KMS-11 (cell line): ENCODE measurements at regions not wholly inside any gene's neighbourhood (a gene's known extent, or its start where the extent isn't known, plus 50 kb on each side); places are given as distances from the start of the nearest gene placed in this dataset.
"Not testable (repeated sequence)": the region's sequence is repeated elsewhere in the genome, so short reads cannot be mapped to it uniquely, and the experiment has no call there.

Experiments
- H2AFZ ChIP-seq: fragments of 200-600 bp; sonication (generic); 2 replicates; pipeline ENCODE4 v1.6.1; 2016; ENCODE audit warnings: antibody characterized with exemption, mixed run types, low read depth
- H3K27ac ChIP-seq: fragments of 200-600 bp; sonication (generic); 2 replicates; pipeline ENCODE4 v1.6.1; 2016; ENCODE audit warnings: mild to moderate bottlenecking, mixed run types
- H3K27me3 ChIP-seq: fragments of 200-600 bp; sonication (generic); 2 replicates; pipeline ENCODE4 v1.6.1; 2017; ENCODE audit warnings: mild to moderate bottlenecking, low read depth, mixed run types, moderate library complexity; ENCODE audit not compliant: insufficient read depth
- H3K36me3 ChIP-seq: fragments of 200-600 bp; sonication (generic); 2 replicates; pipeline ENCODE4 v1.6.1; 2017; ENCODE audit warnings: mild to moderate bottlenecking, mixed run types; ENCODE audit not compliant: insufficient read depth
- H3K4me1 ChIP-seq: fragments of 200-600 bp; sonication (generic); 2 replicates; pipeline ENCODE4 v1.6.1; 2016; ENCODE audit warnings: mild to moderate bottlenecking, low read depth, mixed run types; ENCODE audit not compliant: poor library complexity, severe bottlenecking
- H3K4me2 ChIP-seq: fragments of 200-600 bp; sonication (generic); 2 replicates; pipeline ENCODE4 v1.7.0; 2016; ENCODE audit warnings: mild to moderate bottlenecking, mixed run types
- H3K4me3 ChIP-seq: fragments of 200-600 bp; sonication (generic); IDR thresholded peaks from 2 replicates; pipeline ENCODE4 v1.6.1; 2017; ENCODE audit warnings: low read depth, low read length, mixed read lengths; ENCODE audit not compliant: insufficient read depth
- H3K79me2 ChIP-seq: fragments of 200-600 bp; sonication (generic); 2 replicates; pipeline ENCODE4 v1.6.1; 2016; ENCODE audit warnings: low read depth, mixed run types; ENCODE audit not compliant: insufficient read depth
- H3K9ac ChIP-seq: fragments of 200-600 bp; sonication (generic); 2 replicates; pipeline ENCODE4 v1.6.1; 2016; ENCODE audit warnings: mild to moderate bottlenecking, mixed run types
- H4K20me1 ChIP-seq: fragments of 200-600 bp; sonication (generic); 2 replicates; pipeline ENCODE4 v1.6.1; 2016; ENCODE audit warnings: mild to moderate bottlenecking, mixed run types; ENCODE audit not compliant: insufficient read depth
- CTCF ChIP-seq: fragments of 200-600 bp; sonication (generic); conservative IDR thresholded peaks from 2 replicates; pipeline ENCODE4 v1.6.1; 2017; ENCODE audit warnings: low read depth, mild to moderate bottlenecking, antibody characterized with exemption, low read length, moderate library complexity, mixed read lengths

- Histone ChIP-seq H3K9ac (no peak overlapping the region), H3K4me1 (no peaks in the 10 kb centered on the region), H2AFZ (no peak overlapping the region), H3K4me2 (no peak overlapping the region), H3K27ac (no peak overlapping the region), H3K79me2 (no peaks in the 10 kb centered on the region), H3K27me3 (no peaks in the 10 kb centered on the region), H4K20me1 (no peaks in the 10 kb centered on the region), H3K36me3 (no peaks in the 10 kb centered on the region), H3K4me3 (no peak overlapping the region)
- no peak for TF ChIP-seq CTCF
Measured at GRCh38 chr13:84776593-84776992, 894.3 kb upstream of the SLITRK1 start.

DNA sequence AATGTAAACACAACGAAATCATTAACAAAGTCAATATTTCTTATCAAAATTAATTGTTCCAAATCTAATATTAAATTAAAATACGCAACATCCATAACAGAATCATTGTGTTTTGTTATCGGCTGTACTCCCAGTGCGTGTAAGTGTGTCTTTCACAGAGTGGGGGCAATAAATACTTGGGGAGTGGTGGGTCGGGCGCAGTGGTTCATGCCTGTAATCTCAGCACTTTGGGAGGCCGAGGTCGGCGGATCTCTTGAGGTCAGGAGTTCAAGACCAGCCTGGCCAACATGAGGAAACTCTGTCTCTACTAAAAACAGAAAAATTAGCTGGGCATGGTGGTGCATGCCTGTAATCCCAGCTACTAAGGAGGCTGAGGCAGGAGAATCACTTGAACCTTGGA, 893.6 kb upstream of the SLITRK1 start:
- not testable (repeated sequence) for H3K4me3 ChIP-seq, H3K9ac ChIP-seq, H3K4me1 ChIP-seq, H3K79me2 ChIP-seq, H4K20me1 ChIP-seq, H3K4me2 ChIP-seq, H3K27ac ChIP-seq, H3K27me3 ChIP-seq, H2AFZ ChIP-seq, H3K36me3 ChIP-seq

DNA sequence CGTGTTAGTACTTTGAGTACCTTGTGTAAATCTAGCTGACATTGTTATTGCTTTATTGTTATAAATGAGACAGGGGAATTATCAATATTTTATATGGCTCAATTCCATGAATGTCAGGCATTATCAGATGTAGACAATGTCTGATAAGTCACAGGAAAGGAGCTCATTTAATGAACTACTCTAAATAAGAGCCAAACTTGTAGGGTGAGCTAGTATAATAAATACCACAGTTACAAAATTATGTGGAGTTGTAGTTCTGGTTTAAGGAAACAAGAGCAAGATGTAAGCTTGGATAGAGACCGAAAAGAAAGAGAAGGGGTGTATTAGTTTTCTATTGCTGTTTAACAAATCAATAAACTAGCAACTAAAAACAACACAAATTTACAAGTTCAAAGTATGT, 891.8 kb upstream of the SLITRK1 start:
- Histone ChIP-seq H4K20me1 (no peaks in the 10 kb centered on the region), H3K27me3 (no peaks in the 10 kb centered on the region), H2AFZ (no peak overlapping the region), H3K79me2 (no peaks in the 10 kb centered on the region), H3K36me3 (no peaks in the 10 kb centered on the region), H3K4me2 (no peak overlapping the region), H3K9ac (no peak overlapping the region), H3K4me1 (no peaks in the 10 kb centered on the region), H3K4me3 (no peak overlapping the region), H3K27ac (no peak overlapping the region)
- TF ChIP-seq CTCF: no peak

DNA sequence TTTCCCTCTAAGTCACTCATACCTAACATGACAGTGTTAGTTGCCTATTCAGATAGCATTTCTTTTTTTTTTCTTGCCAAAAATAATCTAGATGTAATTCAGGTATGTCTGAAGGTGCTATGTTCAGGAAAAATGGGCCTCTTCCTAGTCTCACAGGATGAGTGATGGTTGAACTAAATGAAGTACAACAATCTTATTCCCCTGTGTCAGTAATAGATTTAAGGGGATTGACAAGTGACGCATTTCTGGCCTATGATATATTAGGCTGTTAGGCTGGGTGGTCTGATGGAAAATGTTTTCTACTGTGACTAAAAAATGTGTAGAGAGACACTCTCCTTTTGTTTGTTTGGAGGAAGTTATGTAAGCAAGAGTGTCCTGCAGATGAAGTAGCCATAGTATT, 878.7 kb upstream of the SLITRK1 start:
- no peak for TF ChIP-seq CTCF
- Histone ChIP-seq H3K27me3 (no peaks in the 10 kb centered on the region), H3K4me3 (no peak overlapping the region), H3K27ac (no peak overlapping the region), H2AFZ (no peak overlapping the region), H3K4me1 (no peaks in the 10 kb centered on the region), H3K4me2 (no peak overlapping the region), H3K9ac (no peak overlapping the region), H3K36me3 (no peaks in the 10 kb centered on the region), H3K79me2 (no peaks in the 10 kb centered on the region), H4K20me1 (no peaks in the 10 kb centered on the region)

DNA sequence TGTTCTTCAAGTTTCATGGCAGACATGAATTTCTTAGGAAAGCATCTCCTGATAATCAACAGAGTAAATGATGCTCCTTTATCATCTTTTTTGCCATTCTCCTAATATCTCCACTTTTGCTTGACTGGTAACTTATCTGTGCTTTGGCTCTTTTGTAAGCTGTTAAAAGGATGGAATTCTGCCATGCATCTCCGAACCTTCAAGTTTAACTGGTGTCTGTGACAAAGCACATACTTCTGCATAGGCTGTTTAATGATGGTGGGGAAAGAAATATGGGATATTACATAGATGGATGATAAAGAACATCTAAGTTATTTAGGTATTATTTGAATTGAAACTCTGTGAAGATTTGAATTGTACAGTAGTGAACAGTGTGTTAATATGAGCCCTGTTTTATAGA, 866.9 kb upstream of the SLITRK1 start:
- no peak overlapping the region for H3K4me3 ChIP-seq

More for the DNA sequence above, 866.9 kb upstream of the SLITRK1 start:
- Histone ChIP-seq H3K79me2 (no peaks in the 10 kb centered on the region), H3K36me3 (no peaks in the 10 kb centered on the region), H3K4me1 (no peaks in the 10 kb centered on the region), H3K27me3 (no peaks in the 10 kb centered on the region), H2AFZ (no peak overlapping the region), H3K9ac (no peak overlapping the region), H3K4me2 (no peak overlapping the region), H3K27ac (no peak overlapping the region), H4K20me1 (no peaks in the 10 kb centered on the region)
- no peak for TF ChIP-seq CTCF
